GM21390 (cell line): ENCODE measurements at regions not wholly inside any gene's neighbourhood (a gene's known extent, or its start where the extent isn't known, plus 50 kb on each side); places are given as distances from the start of the nearest gene placed in this dataset.

Experiments
- ATAC-seq: cut with Tn5 transposase; IDR thresholded peaks from one replicate; pipeline ENCODE4 v1.9.1; 2021; ENCODE audit not compliant: unreplicated experiment

DNA sequence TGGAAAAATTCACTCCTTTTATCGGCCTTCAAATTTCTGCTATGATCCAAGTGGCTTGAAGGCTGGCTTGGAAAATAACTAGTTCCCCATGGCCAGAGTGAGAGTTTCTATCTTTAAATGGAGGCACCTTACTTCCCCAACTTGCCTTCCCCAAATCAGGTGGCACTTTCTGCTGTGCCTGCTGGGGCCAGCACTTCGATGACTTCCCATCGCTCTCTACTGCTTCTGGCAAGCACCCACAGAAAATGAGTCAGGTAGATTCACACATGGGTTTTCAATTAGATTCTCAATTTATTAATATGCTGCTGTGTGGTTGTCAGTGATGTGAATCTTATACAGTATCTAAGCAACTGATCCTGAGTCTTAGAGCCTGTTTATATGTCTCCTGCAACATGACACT, 398.8 kb upstream of the RAG2 start:
- ATAC-seq: no peak

DNA sequence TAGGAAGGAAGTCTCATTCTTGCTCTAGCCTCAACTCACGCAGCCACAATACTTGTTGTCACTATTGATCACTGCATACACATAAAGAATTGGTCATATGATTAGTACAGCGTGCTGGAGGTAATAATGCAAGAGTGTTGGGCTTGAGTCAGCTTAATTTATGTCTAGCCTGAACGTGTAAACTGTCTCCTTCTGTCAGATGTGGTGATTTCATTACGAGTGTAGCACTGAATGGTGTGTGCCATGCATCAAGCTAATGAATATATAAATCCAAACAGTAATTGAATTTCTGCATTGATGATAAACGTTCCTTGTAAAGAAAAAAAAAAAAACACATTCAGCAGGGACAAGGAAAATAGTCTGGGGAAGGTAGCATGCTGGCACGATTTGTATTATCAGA, 396.2 kb upstream of the RAG2 start:
- no peak for ATAC-seq

DNA sequence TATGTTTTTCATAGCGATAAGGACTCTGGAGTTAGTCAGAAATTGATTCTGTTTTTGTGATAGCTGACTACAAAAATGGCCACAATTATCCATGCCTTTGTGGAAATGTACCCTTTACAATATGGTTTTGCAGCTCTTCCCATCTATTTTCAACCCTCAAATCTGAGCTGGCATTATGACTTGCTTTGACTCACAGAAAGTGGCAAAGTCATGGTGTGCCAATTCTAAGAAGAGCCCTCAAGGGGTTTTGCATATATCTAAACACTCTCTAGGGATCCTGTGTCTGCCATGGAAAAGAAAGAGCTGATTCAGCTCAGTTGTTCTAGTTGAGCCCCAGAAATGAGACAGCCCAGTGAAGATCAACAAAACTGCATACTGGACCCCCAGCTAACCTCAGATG, 390.5 kb upstream of the RAG2 start:
- no peak for ATAC-seq

DNA sequence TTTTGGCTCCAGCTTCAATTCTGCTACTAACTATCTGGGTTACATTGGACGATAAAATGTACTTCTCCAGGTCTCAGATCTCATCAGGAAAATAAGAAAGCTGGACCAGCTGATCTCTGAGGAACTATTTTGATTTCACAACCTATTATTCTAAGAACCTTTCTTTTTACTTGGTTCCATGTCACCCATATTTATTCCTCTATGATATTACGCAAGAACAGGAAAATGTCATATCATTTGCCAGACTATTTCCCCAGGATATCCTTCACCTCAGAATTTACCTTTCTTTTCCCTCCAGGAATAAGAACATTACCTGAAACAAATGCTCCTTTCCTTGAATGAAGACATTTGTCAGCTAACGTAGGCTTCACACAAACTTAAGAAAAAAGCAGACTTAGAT, 387.5 kb upstream of the RAG2 start:
- no peak for ATAC-seq

DNA sequence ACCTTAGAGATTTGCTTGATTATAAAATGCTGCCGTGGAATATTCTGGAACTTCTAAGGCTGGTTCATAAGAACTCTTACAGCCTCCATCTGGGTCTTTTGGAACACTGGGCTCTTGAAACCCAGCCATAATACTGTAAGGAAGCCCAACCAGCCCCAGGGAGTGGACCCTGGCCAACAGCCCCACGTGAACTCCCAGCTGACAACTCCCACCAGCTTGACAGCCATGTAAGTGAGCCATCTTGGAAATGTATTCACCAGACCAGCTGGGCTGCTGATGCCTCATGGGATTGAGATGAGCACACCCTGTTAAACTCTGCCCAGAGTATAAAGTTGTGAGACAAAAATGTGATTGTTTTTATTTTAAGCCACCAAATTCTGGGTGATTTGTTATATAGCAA, 378.7 kb upstream of the RAG2 start:
- ATAC-seq: no peak

DNA sequence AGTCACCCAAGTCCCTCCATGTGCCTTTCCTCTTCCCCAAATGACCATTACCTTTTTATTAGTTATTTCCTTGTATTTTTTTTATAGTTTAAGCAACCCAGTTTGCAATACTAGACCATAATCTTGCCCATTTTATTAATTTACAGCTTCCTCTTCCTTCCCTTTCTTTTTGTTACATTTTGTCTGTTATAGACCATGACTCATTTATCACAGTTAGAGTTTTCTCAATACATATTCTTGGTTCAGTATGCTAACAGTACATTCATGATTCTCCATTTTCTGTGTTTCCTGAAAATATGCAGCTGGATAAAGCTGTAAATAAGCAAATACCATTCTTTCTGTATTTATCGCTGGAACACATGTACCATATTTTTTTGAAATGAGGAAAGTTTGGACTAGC, 376.7 kb upstream of the RAG2 start:
- no peak for ATAC-seq

DNA sequence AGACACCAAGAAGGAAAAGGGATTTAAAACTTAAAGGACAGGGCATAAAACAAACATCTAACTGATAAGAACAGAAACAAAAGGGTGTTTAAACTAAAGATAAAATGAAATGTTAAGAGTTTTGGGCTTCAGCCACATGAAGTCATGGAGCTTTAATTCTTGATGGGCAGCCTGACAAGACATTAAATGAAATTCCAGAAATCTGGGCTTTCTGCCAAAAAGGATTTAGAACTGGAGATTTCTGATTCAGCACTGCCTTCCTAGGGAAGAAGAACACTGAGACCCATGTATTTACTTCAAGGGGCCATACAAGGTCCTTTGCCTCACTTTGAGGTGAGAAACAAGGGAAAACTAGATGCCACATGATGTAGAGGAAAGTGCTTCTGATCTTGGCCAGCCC, 355.9 kb upstream of the RAG2 start:
- ATAC-seq: no peak

DNA sequence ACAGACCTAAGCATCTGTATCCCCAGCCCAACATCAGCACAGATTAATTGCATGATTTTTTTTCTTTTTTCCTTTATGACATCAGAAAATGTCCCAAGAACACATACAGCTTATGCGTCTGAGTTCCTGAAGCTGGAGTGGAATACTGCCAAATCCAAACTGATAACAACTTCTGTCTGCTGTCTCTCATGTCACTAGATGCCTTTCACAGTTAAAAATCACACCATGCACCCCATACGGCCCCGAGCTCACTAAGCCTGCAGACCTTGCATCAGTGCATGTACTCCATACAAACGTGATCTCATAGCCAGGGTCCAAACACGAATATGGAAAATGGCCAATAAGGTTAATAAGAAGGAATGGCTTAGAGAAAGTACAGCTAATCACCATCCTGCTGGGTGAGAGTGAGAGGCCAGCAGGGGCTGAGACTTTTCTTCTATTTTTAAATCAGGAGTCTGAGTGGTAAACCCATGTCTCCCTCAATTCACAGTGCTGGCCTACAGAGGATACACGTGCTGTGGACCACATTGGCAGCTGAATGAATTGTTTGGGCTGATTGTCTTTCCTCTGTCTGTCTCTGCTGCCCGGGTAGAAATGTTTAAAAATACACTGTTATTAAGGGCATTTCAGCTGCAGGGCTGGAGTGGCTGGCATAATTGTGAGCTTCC, 350.6 kb upstream of the RAG2 start:
- ATAC-seq: no peak

DNA sequence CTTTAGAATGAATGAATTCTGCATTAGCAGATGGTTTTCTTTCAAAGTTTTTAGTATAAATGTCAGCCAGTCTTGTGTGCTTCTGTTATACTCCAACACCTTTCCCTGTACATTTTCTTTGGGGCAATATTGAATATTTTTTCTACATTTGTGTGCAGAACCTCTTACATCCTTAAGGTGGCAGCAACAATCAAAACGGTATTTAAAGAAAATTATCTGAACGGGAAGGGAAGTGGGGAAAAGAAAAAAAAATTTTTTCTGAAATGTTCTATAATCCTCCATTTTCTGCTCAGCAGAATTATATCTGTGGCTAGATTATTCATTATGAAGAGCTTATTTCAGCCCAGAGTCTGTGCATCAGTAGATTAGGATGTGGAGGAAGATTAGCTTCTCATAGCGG, 347.3 kb upstream of the RAG2 start:
- no peak for ATAC-seq

DNA sequence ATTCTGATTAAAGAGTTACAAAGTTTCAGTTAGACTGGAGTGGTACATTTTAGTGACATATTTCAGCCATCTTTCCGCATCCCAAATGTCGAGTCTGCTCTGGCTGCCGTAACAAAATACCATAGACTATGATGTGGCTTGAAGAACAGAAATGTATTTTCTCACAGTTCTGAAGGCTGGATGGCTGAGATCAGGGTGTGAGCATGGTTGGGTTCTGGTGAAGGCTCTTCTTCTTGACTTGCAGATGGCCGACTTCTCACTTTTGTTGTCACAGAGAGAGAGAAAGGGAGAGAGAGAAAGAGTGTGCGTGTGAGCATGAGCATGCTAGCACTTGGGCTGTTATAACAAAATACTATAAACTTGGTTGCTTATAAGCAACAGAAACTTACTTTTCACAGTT, 335.4 kb upstream of the RAG2 start:
- no peak for ATAC-seq

DNA sequence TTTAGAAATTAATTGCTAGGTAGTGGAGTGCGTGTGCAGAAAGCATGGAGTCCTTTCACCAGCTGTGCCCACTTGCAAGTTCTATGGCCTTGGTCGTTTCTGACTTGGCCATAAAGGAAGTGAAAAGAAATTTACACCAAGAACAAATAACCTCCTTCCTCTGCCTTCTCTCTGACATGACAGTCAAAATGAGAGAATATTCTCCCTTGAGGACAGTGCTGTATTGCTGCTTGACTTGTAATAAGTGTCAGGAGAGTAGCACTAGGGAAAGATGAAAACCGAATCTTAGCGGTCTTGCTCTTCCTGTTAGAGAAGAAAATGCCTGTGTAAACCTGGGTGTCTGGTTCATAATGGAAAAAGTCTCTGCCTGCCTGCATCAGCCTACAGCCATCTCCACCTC, 333.1 kb upstream of the RAG2 start:
- no peak for ATAC-seq

DNA sequence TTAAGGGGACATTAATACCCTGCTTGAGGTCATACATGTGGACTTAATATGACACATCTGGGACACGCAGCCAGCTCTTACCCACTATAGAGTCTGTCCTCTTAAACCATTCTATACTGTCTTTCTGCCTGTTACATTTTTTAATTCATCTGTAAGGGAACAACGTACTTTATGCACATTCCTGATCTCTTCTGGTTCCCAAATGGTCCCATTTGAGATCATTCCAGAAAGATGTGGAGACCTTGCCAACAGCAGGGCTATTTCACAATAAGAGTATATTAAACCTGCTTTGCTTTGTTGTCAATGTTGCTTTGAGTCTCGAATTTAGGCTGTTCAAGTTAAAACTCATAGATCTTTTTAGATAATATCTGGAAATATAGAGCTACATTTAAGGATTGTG, 332.2 kb upstream of the RAG2 start:
- no peak for ATAC-seq

DNA sequence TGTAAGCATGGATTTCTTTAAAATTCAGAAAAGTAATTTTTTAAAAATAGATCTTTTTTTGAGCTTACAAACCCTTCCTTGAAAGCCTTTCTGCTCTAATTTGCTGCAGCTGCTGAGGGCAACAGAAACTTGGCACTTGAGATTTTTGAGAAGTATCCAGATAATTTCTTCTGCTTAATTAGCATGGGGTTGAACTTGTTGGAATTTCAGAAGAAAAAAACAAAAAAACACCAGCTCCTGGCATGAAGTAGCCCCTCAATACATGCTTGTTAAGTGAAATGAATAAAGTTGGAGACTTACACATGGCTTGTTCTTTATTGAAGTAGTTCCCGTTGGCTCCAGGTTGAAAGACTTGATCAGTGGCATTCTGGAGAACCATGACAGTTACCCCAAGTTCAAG, 331.4 kb upstream of the RAG2 start:
- ATAC-seq: no peak

DNA sequence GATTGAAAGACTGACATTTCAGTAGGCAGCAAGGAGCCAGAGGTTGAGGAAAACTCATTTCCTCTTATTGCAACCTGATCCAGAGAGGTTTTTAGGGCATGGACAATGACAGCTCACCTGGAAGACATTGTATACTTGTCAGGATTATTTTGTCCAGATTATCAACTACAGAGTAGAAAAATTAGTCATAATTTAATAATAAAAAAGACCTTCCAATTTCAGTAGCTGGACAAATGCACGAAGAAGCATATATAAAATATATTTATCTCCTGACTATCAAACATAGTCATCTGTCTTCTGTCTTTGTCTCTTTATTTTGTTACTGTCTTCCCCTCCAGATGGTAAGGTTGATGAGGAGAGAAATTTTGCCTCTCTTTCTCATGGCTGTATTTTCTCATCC, 330.6 kb upstream of the RAG2 start:
- ATAC-seq: no peak

DNA sequence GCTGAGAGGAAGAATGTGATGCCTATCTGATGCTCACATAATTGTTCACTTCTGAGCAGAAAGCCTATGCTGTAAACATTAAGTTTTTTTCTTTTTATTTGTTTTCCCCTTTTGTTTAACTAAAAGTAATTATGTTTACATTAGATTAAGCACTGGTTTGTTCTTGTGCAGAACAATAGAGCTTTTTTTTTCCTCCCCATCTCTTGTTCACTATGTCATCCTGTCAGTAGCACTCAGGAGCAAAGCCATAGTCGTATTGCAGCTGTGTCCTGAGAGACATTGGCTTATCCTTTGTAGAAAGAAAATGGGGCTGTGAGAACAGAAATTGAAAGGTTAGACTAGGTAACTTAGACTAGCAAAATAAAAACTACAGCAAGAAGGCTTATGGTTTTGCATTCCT, 301.8 kb upstream of the RAG2 start:
- ATAC-seq: no peak

DNA sequence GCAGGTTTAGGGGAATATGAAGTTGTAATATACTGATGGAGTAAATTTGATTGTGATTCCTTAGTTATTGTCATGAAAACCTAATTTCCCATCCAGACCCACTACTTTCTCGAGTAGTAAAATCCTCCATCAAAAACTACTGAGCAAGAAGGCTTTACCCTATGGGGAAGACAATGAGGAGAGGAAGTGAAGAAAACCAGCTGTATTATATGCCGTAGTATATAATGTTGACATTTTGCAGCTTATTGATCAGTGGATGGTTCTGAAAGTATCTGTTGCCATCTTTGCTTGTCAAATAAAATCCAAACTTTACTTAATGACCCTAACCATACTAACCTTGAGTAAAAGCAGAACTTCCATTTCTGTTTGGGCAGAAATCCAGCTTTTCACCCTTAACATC, 292.8 kb upstream of the RAG2 start:
- no peak for ATAC-seq

DNA sequence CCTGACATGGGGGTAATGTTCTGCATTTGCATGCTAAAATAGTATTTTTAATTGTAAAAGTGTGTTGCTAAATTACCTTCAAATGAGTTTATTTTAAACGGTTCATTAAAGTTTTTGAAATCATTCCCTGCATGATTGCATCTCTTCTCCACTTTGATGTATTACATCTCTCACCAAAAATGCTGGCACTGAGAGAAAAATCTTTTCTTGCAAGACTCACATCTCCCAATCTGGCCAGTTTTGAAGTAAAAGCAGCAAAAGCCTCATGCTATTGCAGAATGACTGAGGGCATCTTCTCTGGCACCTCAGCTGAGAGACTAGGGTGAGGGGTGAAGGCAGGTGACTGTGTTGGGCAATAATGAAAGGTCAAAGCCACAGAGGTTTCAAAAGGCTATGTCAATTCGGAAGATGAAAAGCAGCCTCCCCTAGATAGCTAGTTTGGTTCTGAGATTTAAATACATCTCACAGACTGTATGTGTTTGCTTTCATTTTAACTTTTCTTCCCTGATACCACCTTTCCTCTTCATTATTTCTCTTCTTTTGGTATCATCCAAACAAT, 292.2 kb upstream of the RAG2 start:
- no peak for ATAC-seq

DNA sequence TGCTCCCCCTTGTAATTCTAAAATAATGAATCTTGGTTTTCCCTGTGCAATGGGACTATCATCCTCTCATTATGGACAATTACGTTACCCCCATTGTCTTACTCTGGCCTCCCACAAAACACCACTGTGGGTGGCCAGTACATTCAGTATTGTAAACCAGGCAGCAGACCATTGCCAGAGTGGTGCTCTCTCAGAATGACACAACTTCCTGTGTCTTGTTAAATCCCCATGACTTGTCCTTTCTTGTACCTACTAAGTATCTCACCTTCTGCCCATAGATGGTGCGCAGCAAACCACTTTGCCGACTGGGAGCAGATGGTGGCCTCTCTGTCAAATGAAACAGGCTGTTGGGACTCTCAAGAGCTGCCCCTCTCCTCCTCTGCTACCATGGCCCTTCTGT, 287.1 kb upstream of the RAG2 start:
- ATAC-seq: no peak

DNA sequence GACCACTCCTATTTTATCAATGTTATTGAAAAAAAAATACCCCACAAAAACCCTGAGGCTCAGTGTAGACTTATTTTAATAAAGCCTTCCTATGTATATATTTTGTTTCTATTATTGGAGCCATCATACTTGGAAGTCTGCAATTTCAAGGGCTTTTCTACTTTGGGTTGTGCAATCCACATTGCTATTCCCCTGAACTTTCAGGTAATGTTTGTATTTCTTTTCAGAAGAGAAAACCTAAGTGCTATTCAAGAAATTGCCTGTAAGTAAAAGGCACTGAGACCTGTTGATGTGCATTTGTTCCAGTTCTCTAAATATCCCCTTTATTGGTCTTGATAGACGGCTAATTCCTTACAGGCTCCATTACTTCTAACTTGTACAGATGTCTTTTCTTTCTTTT, 280.7 kb upstream of the RAG2 start:
- ATAC-seq: no peak

DNA sequence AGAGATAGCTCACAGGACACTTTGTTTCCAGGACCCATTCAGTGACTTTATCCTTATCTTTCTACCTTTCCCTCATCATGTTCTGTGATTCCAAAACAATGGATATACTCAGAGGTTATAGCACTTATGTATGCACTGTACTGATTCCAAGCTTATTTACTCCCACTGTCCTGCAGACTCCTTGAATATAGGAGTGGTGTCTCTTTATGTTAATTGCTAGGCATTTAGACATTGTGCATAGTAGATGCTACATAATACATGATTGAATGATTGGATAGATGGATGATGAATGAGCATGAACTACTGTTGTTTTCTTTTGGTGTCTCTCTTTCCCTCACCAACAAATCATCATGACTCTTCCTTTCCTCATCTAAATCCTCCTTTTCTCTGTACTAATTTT, 279.1 kb upstream of the RAG2 start:
- ATAC-seq: no peak

DNA sequence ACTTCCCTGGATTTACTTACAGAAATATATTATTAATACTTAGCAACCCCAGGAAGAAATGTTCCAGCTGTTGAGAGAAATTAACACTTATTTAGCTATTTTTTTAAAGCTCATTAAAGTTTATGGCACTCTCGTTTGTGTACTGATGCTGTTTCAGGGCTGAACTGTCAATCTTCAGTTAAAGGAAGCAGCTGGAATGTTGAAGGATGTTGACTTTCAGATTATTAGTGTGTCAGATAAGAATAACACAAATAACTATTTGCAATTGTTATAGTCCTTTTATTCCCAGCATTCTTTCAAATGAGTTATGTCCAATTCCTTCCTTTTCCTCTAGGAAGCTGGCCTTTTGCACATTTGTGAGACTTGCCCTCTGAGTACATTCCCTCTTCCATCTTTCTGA, 278.2 kb upstream of the RAG2 start:
- ATAC-seq: no peak

DNA sequence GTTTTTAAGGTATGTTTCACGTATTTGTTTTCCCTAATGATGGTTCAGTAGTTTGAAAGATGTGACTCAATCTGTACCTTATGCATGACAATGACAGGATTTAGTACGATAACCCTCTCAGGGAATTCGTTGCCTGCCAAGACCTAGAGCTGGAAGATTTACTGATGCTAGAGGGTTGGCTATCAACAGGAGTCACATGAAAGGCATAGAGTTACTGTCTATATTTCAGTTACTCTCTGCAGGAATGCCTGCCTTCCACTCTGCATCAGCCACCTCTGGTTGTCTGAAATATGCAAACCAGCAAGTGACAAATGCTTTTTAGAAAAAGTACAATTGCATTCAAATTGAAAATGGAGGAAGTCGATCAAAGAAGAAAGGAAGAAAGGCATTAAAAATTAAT, 276.3 kb upstream of the RAG2 start:
- ATAC-seq: no peak

DNA sequence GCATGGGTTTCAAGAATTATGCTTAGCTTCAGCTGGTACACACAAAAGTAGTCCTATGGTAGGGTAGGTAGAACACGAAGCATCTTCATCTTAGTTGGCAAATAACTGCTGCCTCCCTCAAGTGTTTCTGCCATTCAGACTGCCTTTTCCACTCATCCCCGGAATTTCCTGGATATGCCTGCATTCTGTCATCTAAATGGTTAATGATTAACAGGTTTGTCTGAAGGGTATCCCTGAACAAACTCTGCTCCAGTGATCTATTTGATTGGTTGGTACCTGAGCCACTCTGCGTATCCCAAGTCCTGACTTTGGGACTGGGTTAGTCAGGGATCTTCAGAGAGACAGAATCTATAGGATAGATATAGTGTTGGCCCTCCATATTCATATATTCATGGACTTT, 272.3 kb upstream of the RAG2 start:
- ATAC-seq: no peak
